Uterus (tissue), 3 donors: ENCODE measurements at regions not wholly inside any gene's neighbourhood (a gene's known extent, or its start where the extent isn't known, plus 50 kb on each side); places are given as distances from the start of the nearest gene placed in this dataset.

Experiments used
- DNase-seq, 2 donors: peaks; one replicate each; pipeline ENCODE4 v3.0.0-alpha.2; 2019 to 2020
- H3K27ac ChIP-seq, 2 donors: fragments of 200-600 bp; sonication (generic); 1 replicate in 1 of 2; 2 replicates in 1 of 2; pipeline ENCODE4 v1.5.1; 2016 to 2018
- H3K27me3 ChIP-seq, 2 donors: fragments of 200-600 bp; sonication (generic); one replicate each; pipeline ENCODE4 v1.5.1; 2018 to 2019; ENCODE audit warnings: control low read depth in 1 of 2
- H3K36me3 ChIP-seq, 2 donors: fragments of 200-600 bp; sonication (generic); one replicate each; pipeline ENCODE4 v1.5.1; 2019; ENCODE audit warnings: control low read depth in 1 of 2
- H3K4me1 ChIP-seq, 2 donors: fragments of 200-600 bp; sonication (generic); one replicate each; pipeline ENCODE4 v1.5.1; 2018 to 2019; ENCODE audit warnings: control low read depth in 1 of 2
- H3K4me3 ChIP-seq, 2 donors: fragments of 200-600 bp; sonication (generic); 1 replicate in 1 of 2; 2 replicates in 1 of 2; pipeline ENCODE4 v1.5.1; 2018 to 2019; ENCODE audit warnings: mild to moderate bottlenecking in 1 of 2
- H3K9me3 ChIP-seq, 2 donors: fragments of 200-600 bp; sonication (generic); one replicate each; pipeline ENCODE4 v1.5.1; 2019; ENCODE audit warnings: control low read depth in 1 of 2
- POLR2A ChIP-seq, 2 donors: fragments of 450-650 bp; IDR thresholded peaks; one replicate each; pipeline ENCODE4 v1.6.1; 2016; ENCODE audit warnings: antibody characterized with exemption in 2 of 2, mild to moderate bottlenecking in 1 of 2, moderate library complexity in 1 of 2
- intact Hi-C: fragments of 100-400 bp; cut with DNase I; formaldehyde crosslinking; loops from one replicate; pipeline ENCODE4 v1.15.1; 2023; ENCODE audit warnings: low total_unique reads
- TF ChIP-seq, protein P1 (sequence below), 4 experiments: fragments of 200-600 bp in 2 of 4; fragments of 450-650 bp in 2 of 4; sonication (generic) in 2 of 4; IDR thresholded peaks; one replicate each; pipeline ENCODE4 v1.5.1; 2016 to 2019; ENCODE audit warnings: antibody characterized with exemption in 4 of 4, mild to moderate bottlenecking in 2 of 4, moderate library complexity in 1 of 4
- donor health status: DM: yes; HTN: yes; CAD: no.

GRCh38 chr13:61797397-61797796 is 381.7 kb upstream of the PCDH20 start:
- Histone ChIP-seq H3K36me3 (no peaks in the 10 kb centered on the region), H3K27ac (no peak overlapping the region), H3K27me3 (no peaks in the 10 kb centered on the region), H3K4me1 (no peaks in the 10 kb centered on the region), H3K9me3 (no peaks in the 10 kb centered on the region), H3K4me3 (no peak overlapping the region)
- intact Hi-C loops = no loop called here
- DNase-seq = no peak
- TF ChIP-seq, protein P1, sequence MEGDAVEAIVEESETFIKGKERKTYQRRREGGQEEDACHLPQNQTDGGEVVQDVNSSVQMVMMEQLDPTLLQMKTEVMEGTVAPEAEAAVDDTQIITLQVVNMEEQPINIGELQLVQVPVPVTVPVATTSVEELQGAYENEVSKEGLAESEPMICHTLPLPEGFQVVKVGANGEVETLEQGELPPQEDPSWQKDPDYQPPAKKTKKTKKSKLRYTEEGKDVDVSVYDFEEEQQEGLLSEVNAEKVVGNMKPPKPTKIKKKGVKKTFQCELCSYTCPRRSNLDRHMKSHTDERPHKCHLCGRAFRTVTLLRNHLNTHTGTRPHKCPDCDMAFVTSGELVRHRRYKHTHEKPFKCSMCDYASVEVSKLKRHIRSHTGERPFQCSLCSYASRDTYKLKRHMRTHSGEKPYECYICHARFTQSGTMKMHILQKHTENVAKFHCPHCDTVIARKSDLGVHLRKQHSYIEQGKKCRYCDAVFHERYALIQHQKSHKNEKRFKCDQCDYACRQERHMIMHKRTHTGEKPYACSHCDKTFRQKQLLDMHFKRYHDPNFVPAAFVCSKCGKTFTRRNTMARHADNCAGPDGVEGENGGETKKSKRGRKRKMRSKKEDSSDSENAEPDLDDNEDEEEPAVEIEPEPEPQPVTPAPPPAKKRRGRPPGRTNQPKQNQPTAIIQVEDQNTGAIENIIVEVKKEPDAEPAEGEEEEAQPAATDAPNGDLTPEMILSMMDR (IDR thresholded peaks at IDR 0.05) = no peak
- TF ChIP-seq POLR2A (IDR thresholded peaks at IDR 0.05) = no peak

GRCh38 chr13:61795580-61795979 is 379.9 kb upstream of the PCDH20 start:
- Histone ChIP-seq H3K36me3 (no peaks in the 10 kb centered on the region), H3K9me3 (no peaks in the 10 kb centered on the region)
- intact Hi-C loops = no loop called here

DNA sequence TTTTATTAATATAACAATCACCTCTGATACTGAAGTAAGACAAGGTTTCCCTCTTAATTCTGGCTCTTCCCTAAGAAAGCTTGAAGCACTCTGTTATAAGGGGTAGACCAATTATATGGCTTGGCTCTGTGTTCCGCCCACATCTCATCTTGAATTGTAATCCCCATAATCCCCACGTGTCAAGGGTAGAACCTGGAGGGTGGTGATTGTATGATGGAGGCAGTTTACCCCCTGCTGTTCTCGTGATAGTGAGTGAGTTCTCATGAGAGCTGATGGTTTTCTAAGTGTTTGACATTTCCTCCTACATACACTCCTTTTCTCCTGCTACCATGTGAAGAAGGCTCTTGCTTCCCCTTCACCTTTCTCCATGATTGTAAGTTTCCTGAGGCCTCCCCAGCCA is 363.8 kb upstream of the PCDH20 start:
- intact Hi-C loops = no loop called here
- DNase-seq = no peak
- no peak overlapping the region for H3K27ac ChIP-seq
- H3K9me3 ChIP-seq = no peaks in the 10 kb centered on the region
- no peaks in the 10 kb centered on the region for H3K4me1 ChIP-seq
- no peak overlapping the region for H3K4me3 ChIP-seq
- H3K27me3 ChIP-seq = no peaks in the 10 kb centered on the region
- TF ChIP-seq, protein P1 (IDR thresholded peaks at IDR 0.05) = no peak
- TF ChIP-seq POLR2A (IDR thresholded peaks at IDR 0.05) = no peak
- H3K36me3 ChIP-seq = no peaks in the 10 kb centered on the region

More at GRCh38 chr13:61795580-61795979, 379.9 kb upstream of the PCDH20 start:
- no peaks in the 10 kb centered on the region for H3K27me3 ChIP-seq
- H3K4me3 ChIP-seq = no peak overlapping the region
- no peaks in the 10 kb centered on the region for H3K4me1 ChIP-seq
- no peak overlapping the region for H3K27ac ChIP-seq
- TF ChIP-seq, protein P1 (IDR thresholded peaks at IDR 0.05) = no peak
- no peak for TF ChIP-seq POLR2A (IDR thresholded peaks at IDR 0.05)
- DNase-seq = no peak

GRCh38 chr13:61778531-61778930 is 362.9 kb upstream of the PCDH20 start:
- H3K27ac ChIP-seq = no peak overlapping the region
- H3K36me3 ChIP-seq = no peaks in the 10 kb centered on the region
- no peak for DNase-seq
- no peaks in the 10 kb centered on the region for H3K27me3 ChIP-seq
- no peak overlapping the region for H3K4me3 ChIP-seq
- H3K9me3 ChIP-seq = no peaks in the 10 kb centered on the region
- intact Hi-C loops = no loop called here
- TF ChIP-seq POLR2A (IDR thresholded peaks at IDR 0.05) = no peak
- TF ChIP-seq, protein P1 (IDR thresholded peaks at IDR 0.05) = no peak
- no peaks in the 10 kb centered on the region for H3K4me1 ChIP-seq

- no peak overlapping the region for H3K27ac ChIP-seq
- H3K36me3 ChIP-seq = no peaks in the 10 kb centered on the region
- H3K4me3 ChIP-seq = no peak overlapping the region
- TF ChIP-seq POLR2A (IDR thresholded peaks at IDR 0.05) = no peak
- TF ChIP-seq, protein P1 (IDR thresholded peaks at IDR 0.05) = no peak
- no peaks in the 10 kb centered on the region for H3K4me1 ChIP-seq
- H3K9me3 ChIP-seq = no peaks in the 10 kb centered on the region
- intact Hi-C loops = no loop called here
- no peak for DNase-seq
- no peaks in the 10 kb centered on the region for H3K27me3 ChIP-seq
These were observed 362.2 kb upstream of the PCDH20 start for GRCh38 chr13:61777899-61778298.
